Hematopoietic multipotent progenitor cell (in vitro differentiated cells): ENCODE measurements at regions not wholly inside any gene's neighbourhood (a gene's known extent, or its start where the extent isn't known, plus 50 kb on each side); places are given as distances from the start of the nearest gene placed in this dataset.

Source experiments
- DNase-seq, 3 donors: peaks; one replicate each; pipeline ENCODE4 v3.0.0-alpha.2; 2011 to 2015; ENCODE audit warnings: low read depth in 2 of 3, low spot score in 2 of 3

- no peak for DNase-seq
Observed at GRCh38 chr6:71584712-71585436, 296.3 kb downstream of the OGFRL1 start.

GRCh38 chr6:71585472-71585871 lies 296.9 kb downstream of the OGFRL1 start:
- no peak for DNase-seq

GRCh38 chr6:71588490-71588889 lies 297.9 kb upstream of the RIMS1 start:
- DNase-seq, result no peak

- DNase-seq, result no peak
Observed at GRCh38 chr6:71589254-71589653, 297.1 kb upstream of the RIMS1 start.

- no peak for DNase-seq
Observed at GRCh38 chr6:71592643-71593042, 293.7 kb upstream of the RIMS1 start.

GRCh38 chr6:71599359-71599758 lies 287.0 kb upstream of the RIMS1 start:
- DNase-seq, result no peak

- no peak for DNase-seq
Observed at GRCh38 chr6:71602385-71603007, 283.9 kb upstream of the RIMS1 start.

- DNase-seq, result no peak
Observed at GRCh38 chr6:71603021-71603420, 283.3 kb upstream of the RIMS1 start.

- no peak for DNase-seq
Observed at GRCh38 chr6:71608646-71609045, 277.7 kb upstream of the RIMS1 start.

- no peak for DNase-seq
Observed at GRCh38 chr6:71619836-71620235, 266.5 kb upstream of the RIMS1 start.

- no peak for DNase-seq
Observed at GRCh38 chr6:71621918-71622519, 264.3 kb upstream of the RIMS1 start.

- no peak for DNase-seq
Observed at GRCh38 chr6:71642120-71642519, 244.2 kb upstream of the RIMS1 start.

- DNase-seq, result no peak
Observed at GRCh38 chr6:71642793-71643192, 243.6 kb upstream of the RIMS1 start.

GRCh38 chr6:71645299-71645698 lies 241.1 kb upstream of the RIMS1 start:
- no peak for DNase-seq

GRCh38 chr6:71649915-71650314 lies 236.4 kb upstream of the RIMS1 start:
- DNase-seq, result no peak

GRCh38 chr6:71651636-71652035 lies 234.7 kb upstream of the RIMS1 start:
- DNase-seq, result no peak

GRCh38 chr6:71656121-71656520 lies 230.2 kb upstream of the RIMS1 start:
- DNase-seq, result no peak

GRCh38 chr6:71665931-71666330 lies 220.4 kb upstream of the RIMS1 start:
- no peak for DNase-seq

- DNase-seq, result no peak
Observed at GRCh38 chr6:71672876-71673275, 213.5 kb upstream of the RIMS1 start.

GRCh38 chr6:71675386-71675785 lies 211.0 kb upstream of the RIMS1 start:
- DNase-seq, result no peak

- DNase-seq, result no peak
Observed at GRCh38 chr6:71676298-71676697, 210.1 kb upstream of the RIMS1 start.

- DNase-seq, result no peak
Observed at GRCh38 chr6:71678091-71678490, 208.3 kb upstream of the RIMS1 start.
